ENCODE measurements at regions not wholly inside any gene's neighbourhood (a gene's known extent, or its start where the extent isn't known, plus 50 kb on each side); places are given as distances from the start of the nearest gene placed in this dataset.

GRCh38 chr1:56390232-56390867, 189.0 kb downstream of the PLPP3 start:
- DNase-seq = peak in 1 of 2 experiments; percentile 43

- DNase-seq = no peak
Observed at GRCh38 chr1:56389813-56390212, 189.6 kb downstream of the PLPP3 start.

- DNase-seq = no peak
Observed at GRCh38 chr1:56387071-56387740, 192.2 kb downstream of the PLPP3 start.

GRCh38 chr1:56385314-56385713, 194.0 kb downstream of the PLPP3 start:
- DNase-seq = no peak

- DNase-seq = no peak
Observed at GRCh38 chr1:56382929-56383328, 196.4 kb downstream of the PLPP3 start.

- no peak for DNase-seq
Observed at GRCh38 chr1:56380531-56380930, 198.8 kb downstream of the PLPP3 start.

GRCh38 chr1:56378341-56379070, 200.9 kb downstream of the PLPP3 start:
- DNase-seq = peak; percentile 51 to 73

GRCh38 chr1:56377431-56377830, 201.9 kb downstream of the PLPP3 start:
- DNase-seq = no peak

- DNase-seq = peak; percentile 82 to 93
Observed at GRCh38 chr1:56376188-56376984, 203.0 kb downstream of the PLPP3 start.

GRCh38 chr1:56375326-56375804, 204.0 kb downstream of the PLPP3 start:
- DNase-seq = peak in 1 of 2 experiments; percentile 54

- DNase-seq = peak; percentile 95 to 98
Observed at GRCh38 chr1:56374026-56374974, 205.1 kb downstream of the PLPP3 start.

- DNase-seq = no peak
Observed at GRCh38 chr1:56370513-56370912, 208.8 kb downstream of the PLPP3 start.

GRCh38 chr1:56363007-56363770, 216.2 kb downstream of the PLPP3 start:
- DNase-seq = no peak

GRCh38 chr1:56360021-56360420, 219.3 kb downstream of the PLPP3 start:
- DNase-seq = no peak

- no peak for DNase-seq
Observed at GRCh38 chr1:56359056-56359455, 220.3 kb downstream of the PLPP3 start.

GRCh38 chr1:56357927-56358690, 221.3 kb downstream of the PLPP3 start:
- no peak for DNase-seq

- no peak for DNase-seq
Observed at GRCh38 chr1:56356376-56356990, 222.9 kb downstream of the PLPP3 start.

- no peak for DNase-seq
Observed at GRCh38 chr1:56355918-56356317, 223.4 kb downstream of the PLPP3 start.

GRCh38 chr1:56355422-56355821, 223.9 kb downstream of the PLPP3 start:
- DNase-seq = no peak

- DNase-seq = no peak
Observed at GRCh38 chr1:56345831-56346230, 233.5 kb downstream of the PLPP3 start.
